Stimulated activated naive B cell treated with anti-CD40 and anti-IgM and Interleukin-4, amounts not matched to agents 10 μg/mL and 1 μg/mL and 100 μg/mL, for 72 hours (primary cell): ENCODE measurements at regions not wholly inside any gene's neighbourhood (a gene's known extent, or its start where the extent isn't known, plus 50 kb on each side); places are given as distances from the start of the nearest gene placed in this dataset.

Experiments used
- ATAC-seq, 2 donors: fragments of 150-1000 bp; cut with Tn5 transposase; replicated peaks; 2 replicates each; pipeline ENCODE4 v1.10.0; 2021; ENCODE audit warnings: moderate library complexity in 1 of 2
- DNase-seq: peaks from one replicate; pipeline ENCODE4 v3.0.0; 2021
- H3K27ac Mint-ChIP-seq: one replicate; pipeline ENCODE4 v1.8.0; 2022; ENCODE audit warnings: mild to moderate bottlenecking, mixed read lengths
- H3K27me3 Mint-ChIP-seq, 2 donors: one replicate each; pipeline ENCODE4 v1.8.0; 2022; ENCODE audit warnings: mixed read lengths in 2 of 2
- H3K36me3 Mint-ChIP-seq, 2 donors: one replicate each; pipeline ENCODE4 v1.8.0; 2022; ENCODE audit warnings: mixed read lengths in 2 of 2, mild to moderate bottlenecking in 1 of 2
- H3K4me1 Mint-ChIP-seq, 2 donors: one replicate each; pipeline ENCODE4 v1.8.0; 2022; ENCODE audit warnings: mixed read lengths in 2 of 2, mild to moderate bottlenecking in 1 of 2
- H3K4me3 Mint-ChIP-seq, 2 donors: one replicate each; pipeline ENCODE4 v1.8.0; 2022; ENCODE audit warnings: mild to moderate bottlenecking in 2 of 2, mixed read lengths in 2 of 2, moderate library complexity in 1 of 2
- H3K9me3 Mint-ChIP-seq, 2 donors: one replicate each; pipeline ENCODE4 v1.8.0; 2022; ENCODE audit warnings: mixed read lengths in 2 of 2, mild to moderate bottlenecking in 1 of 2

DNA sequence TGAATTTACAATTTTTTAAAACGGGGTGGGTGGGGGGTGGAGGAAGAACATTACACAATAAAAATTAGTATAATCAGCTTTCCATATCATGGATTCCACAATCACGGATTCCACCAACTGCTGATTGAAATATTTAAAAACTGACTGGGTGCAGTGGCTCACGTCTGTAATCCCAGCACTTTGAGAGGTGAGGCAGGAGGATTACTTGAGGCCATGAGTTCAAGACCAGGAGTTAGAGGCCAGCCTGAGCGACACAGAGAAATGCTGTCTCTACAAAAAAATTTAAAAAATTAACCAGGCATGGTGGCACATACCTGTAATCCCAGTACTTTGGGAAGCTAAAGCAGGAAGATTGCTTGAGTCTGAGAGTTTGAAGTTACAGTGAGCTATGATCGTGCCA lies 254.7 kb downstream of the ATG4C start:
- H3K27me3 Mint-ChIP-seq: peaks cover 5 to 7% of the 10 kb centered on the region in 2 donors
- H3K9me3 Mint-ChIP-seq: no peaks in the 10 kb centered on the region
- DNase-seq: no peak
- no peaks in the 10 kb centered on the region for H3K36me3 Mint-ChIP-seq
- H3K4me3 Mint-ChIP-seq: no peak overlapping the region
- H3K4me1 Mint-ChIP-seq: no peaks in the 10 kb centered on the region
- no peak for ATAC-seq
- H3K27ac Mint-ChIP-seq: no peak overlapping the region

GRCh38 chr1:63041660-63042059 lies 257.7 kb downstream of the ATG4C start:
- Mint-ChIP-seq H3K36me3 (no peaks in the 10 kb centered on the region), H3K4me3 (no peak overlapping the region), H3K27me3 (peaks cover 0 to 3% of the 10 kb centered on the region in 2 donors), H3K9me3 (no peaks in the 10 kb centered on the region), H3K4me1 (no peaks in the 10 kb centered on the region), H3K27ac (no peak overlapping the region)
- no peak for DNase-seq
- ATAC-seq: no peak

- ATAC-seq (no peak), DNase-seq (no peak)
- H3K27me3 Mint-ChIP-seq: peaks cover 0 to 4% of the 10 kb centered on the region in 2 donors
- no peaks in the 10 kb centered on the region for H3K36me3 Mint-ChIP-seq
- H3K27ac Mint-ChIP-seq: no peak overlapping the region
- H3K4me3 Mint-ChIP-seq: no peak overlapping the region
- no peaks in the 10 kb centered on the region for H3K9me3 Mint-ChIP-seq
- H3K4me1 Mint-ChIP-seq: no peaks in the 10 kb centered on the region
Observed at GRCh38 chr1:63042278-63042677, 258.3 kb downstream of the ATG4C start.

DNA sequence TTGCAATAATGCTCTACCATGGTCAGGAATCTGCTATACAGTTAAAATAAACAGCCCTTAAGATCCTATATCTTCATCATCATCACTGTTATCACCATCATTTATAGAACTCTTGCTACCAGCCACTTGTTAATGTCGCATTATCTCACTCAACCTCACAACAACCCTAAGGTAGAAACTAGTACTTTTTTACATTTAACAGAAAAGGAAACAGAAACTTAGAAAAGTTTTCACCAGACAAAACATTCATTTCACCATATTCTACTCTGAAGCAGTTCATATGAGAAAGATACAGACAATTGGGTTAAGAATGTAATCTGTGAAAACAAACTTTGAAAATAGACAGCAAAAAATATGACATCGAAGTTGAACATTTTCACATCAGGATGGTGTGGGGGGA lies 262.6 kb downstream of the ATG4C start:
- ATAC-seq: no peak
- H3K27ac Mint-ChIP-seq: no peak overlapping the region
- no peaks in the 10 kb centered on the region for H3K36me3 Mint-ChIP-seq

DNA sequence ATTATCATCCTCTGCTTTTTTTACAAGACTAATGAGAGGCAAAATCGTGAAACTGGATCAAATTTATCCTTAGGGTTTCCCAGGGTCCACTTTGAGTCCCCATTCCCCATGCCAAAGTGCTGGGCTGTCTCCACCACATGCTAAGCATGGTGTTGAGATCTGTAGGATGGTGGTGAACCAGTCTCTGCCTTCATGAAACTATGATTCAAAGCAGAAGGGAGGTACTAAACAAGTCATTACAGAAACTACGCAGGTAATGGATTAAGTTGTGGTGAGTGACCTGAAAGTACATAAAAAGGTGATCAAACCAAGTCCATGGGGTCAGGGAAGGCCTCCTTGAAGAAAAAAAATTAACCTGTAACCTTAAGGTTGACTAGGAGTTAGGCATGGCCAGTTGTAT lies 265.2 kb downstream of the ATG4C start:
- no peak overlapping the region for H3K4me3 Mint-ChIP-seq
- H3K27me3 Mint-ChIP-seq: peaks cover 4 to 21% of the 10 kb centered on the region in 2 donors
- no peak overlapping the region for H3K27ac Mint-ChIP-seq
- DNase-seq: no peak
- ATAC-seq: no peak
- H3K36me3 Mint-ChIP-seq: no peaks in the 10 kb centered on the region
- H3K4me1 Mint-ChIP-seq: no peaks in the 10 kb centered on the region
- H3K9me3 Mint-ChIP-seq: no peaks in the 10 kb centered on the region

More for the DNA sequence above, 262.6 kb downstream of the ATG4C start:
- no peaks in the 10 kb centered on the region for H3K4me1 Mint-ChIP-seq
- no peak overlapping the region for H3K4me3 Mint-ChIP-seq
- H3K27me3 Mint-ChIP-seq: peaks cover 4 to 21% of the 10 kb centered on the region in 2 donors
- no peaks in the 10 kb centered on the region for H3K9me3 Mint-ChIP-seq
- no peak for DNase-seq

- H3K27me3 Mint-ChIP-seq: peaks cover 16 to 26% of the 10 kb centered on the region in 2 donors
- no peak for DNase-seq
- H3K4me3 Mint-ChIP-seq: no peak overlapping the region
- H3K4me1 Mint-ChIP-seq: no peaks in the 10 kb centered on the region
- no peak for ATAC-seq
- no peaks in the 10 kb centered on the region for H3K36me3 Mint-ChIP-seq
- H3K9me3 Mint-ChIP-seq: no peaks in the 10 kb centered on the region
- H3K27ac Mint-ChIP-seq: no peak overlapping the region
Observed at GRCh38 chr1:63051356-63051755, 267.4 kb downstream of the ATG4C start.

DNA sequence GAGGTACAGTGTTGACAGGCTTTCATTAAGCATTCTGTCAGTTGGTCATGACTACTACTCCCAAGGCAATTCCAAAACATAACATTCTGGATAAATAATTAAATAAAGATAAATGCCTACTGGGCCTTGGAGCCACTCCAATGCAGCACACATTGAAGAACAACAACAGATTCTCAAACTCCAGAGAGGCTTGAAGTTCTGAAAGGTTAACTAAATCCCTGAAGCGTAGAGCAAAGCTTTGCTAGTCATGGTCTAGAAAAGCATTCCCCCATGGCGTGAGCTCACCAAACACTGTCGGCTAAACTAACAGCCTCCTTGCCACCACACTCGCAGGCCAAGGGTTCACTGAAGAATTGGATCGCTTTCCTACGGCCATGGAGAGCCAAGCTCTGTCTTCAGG lies 268.0 kb downstream of the ATG4C start:
- no peak overlapping the region for H3K27ac Mint-ChIP-seq
- DNase-seq: no peak
- no peak for ATAC-seq
- H3K4me1 Mint-ChIP-seq: no peaks in the 10 kb centered on the region
- no peaks in the 10 kb centered on the region for H3K36me3 Mint-ChIP-seq
- peaks cover 17 to 25% of the 10 kb centered on the region in 2 donors for H3K27me3 Mint-ChIP-seq
- H3K9me3 Mint-ChIP-seq: no peaks in the 10 kb centered on the region
- H3K4me3 Mint-ChIP-seq: no peak overlapping the region

GRCh38 chr1:63054184-63054583 lies 268.2 kb upstream of the FOXD3 start:
- Mint-ChIP-seq H3K27ac (no peak overlapping the region), H3K9me3 (no peaks in the 10 kb centered on the region), H3K4me3 (no peak overlapping the region), H3K27me3 (peaks cover 17 to 22% of the 10 kb centered on the region in 2 donors), H3K4me1 (no peaks in the 10 kb centered on the region), H3K36me3 (no peaks in the 10 kb centered on the region)
- DNase-seq (no peak), ATAC-seq (no peak)

- no peak overlapping the region for H3K4me3 Mint-ChIP-seq
- H3K9me3 Mint-ChIP-seq: no peaks in the 10 kb centered on the region
- H3K27ac Mint-ChIP-seq: no peak overlapping the region
- no peaks in the 10 kb centered on the region for H3K27me3 Mint-ChIP-seq
- no peaks in the 10 kb centered on the region for H3K4me1 Mint-ChIP-seq
- no peaks in the 10 kb centered on the region for H3K36me3 Mint-ChIP-seq
- ATAC-seq: no peak
- DNase-seq: no peak
Observed at GRCh38 chr1:63063367-63063766, 259.0 kb upstream of the FOXD3 start.

GRCh38 chr1:63064135-63064534 lies 258.2 kb upstream of the FOXD3 start:
- Mint-ChIP-seq H3K9me3 (no peaks in the 10 kb centered on the region), H3K36me3 (no peaks in the 10 kb centered on the region), H3K4me1 (no peaks in the 10 kb centered on the region), H3K27ac (no peak overlapping the region), H3K27me3 (no peaks in the 10 kb centered on the region), H3K4me3 (no peak overlapping the region)
- DNase-seq (no peak), ATAC-seq (no peak)

DNA sequence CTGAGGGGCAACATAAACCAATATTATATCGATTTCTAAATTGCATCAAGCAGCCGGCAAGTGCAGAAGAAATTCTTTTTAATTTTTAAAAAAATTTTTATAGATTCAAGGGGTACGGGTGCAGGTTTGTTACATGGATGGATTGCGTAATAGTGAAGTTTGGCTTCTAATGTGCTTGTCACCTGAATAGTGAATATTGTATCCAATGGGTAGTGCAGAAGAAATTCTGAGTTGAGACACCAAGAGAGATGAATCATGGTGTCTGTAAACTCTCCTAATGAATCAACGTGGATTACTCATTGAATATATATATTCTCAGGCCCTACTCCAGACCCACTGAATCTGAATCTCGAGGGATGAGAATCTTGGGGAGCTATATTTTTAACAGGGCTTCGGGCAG lies 253.7 kb upstream of the FOXD3 start:
- no peaks in the 10 kb centered on the region for H3K36me3 Mint-ChIP-seq
- no peak overlapping the region for H3K4me3 Mint-ChIP-seq
- DNase-seq (no peak), ATAC-seq (no peak)
- H3K4me1 Mint-ChIP-seq: peaks cover 3% of the 10 kb centered on the region in 2 donors
- peaks cover 20 to 23% of the 10 kb centered on the region in 2 donors for H3K27me3 Mint-ChIP-seq
- no peak overlapping the region for H3K27ac Mint-ChIP-seq
- H3K9me3 Mint-ChIP-seq: no peaks in the 10 kb centered on the region

DNA sequence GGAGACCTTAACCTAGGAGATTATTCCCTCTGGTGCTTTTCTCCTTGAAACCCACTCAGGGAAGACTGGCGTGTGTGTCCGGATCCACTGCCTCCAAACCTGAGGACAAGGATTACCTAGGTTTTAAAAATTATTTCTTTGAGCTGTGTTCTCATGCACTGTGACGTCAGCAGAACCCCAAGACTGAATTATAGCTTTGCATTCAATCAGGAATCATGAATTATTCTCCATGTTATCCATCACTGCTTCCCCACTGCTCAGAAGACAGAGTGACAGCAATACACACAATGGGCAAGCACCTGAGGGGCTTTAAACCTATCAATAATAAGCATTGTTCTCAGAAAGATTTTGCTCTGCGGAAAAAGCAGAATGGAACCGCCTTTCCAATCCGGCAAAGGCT lies 253.2 kb upstream of the FOXD3 start:
- Mint-ChIP-seq H3K9me3 (no peaks in the 10 kb centered on the region), H3K4me3 (no peak overlapping the region), H3K27me3 (peaks cover 26 to 29% of the 10 kb centered on the region in 2 donors), H3K36me3 (no peaks in the 10 kb centered on the region), H3K27ac (no peak overlapping the region), H3K4me1 (peaks cover 5 to 9% of the 10 kb centered on the region in 2 donors)
- DNase-seq (no peak), ATAC-seq (no peak)

GRCh38 chr1:63073309-63074306 lies 248.8 kb upstream of the FOXD3 start:
- H3K27me3 Mint-ChIP-seq: peaks cover 52 to 54% of the 10 kb centered on the region in 2 donors
- no peak overlapping the region for H3K4me3 Mint-ChIP-seq
- DNase-seq (no peak), ATAC-seq (no peak)
- peaks cover 0 to 5% of the 10 kb centered on the region in 2 donors for H3K36me3 Mint-ChIP-seq
- peaks cover 11 to 13% of the 10 kb centered on the region in 2 donors for H3K9me3 Mint-ChIP-seq
- no peak overlapping the region for H3K27ac Mint-ChIP-seq
- H3K4me1 Mint-ChIP-seq: peaks cover 5 to 9% of the 10 kb centered on the region in 2 donors

- H3K27me3 Mint-ChIP-seq: peaks cover 52 to 54% of the 10 kb centered on the region in 2 donors
- peaks cover 0 to 5% of the 10 kb centered on the region in 2 donors for H3K36me3 Mint-ChIP-seq
- H3K27ac Mint-ChIP-seq: no peak overlapping the region
- peaks cover 11 to 13% of the 10 kb centered on the region in 2 donors for H3K9me3 Mint-ChIP-seq
- ATAC-seq (no peak), DNase-seq (no peak)
- H3K4me1 Mint-ChIP-seq: peaks cover 5 to 9% of the 10 kb centered on the region in 2 donors
- H3K4me3 Mint-ChIP-seq: no peak overlapping the region
Observed at GRCh38 chr1:63074321-63074720, 248.0 kb upstream of the FOXD3 start.

DNA sequence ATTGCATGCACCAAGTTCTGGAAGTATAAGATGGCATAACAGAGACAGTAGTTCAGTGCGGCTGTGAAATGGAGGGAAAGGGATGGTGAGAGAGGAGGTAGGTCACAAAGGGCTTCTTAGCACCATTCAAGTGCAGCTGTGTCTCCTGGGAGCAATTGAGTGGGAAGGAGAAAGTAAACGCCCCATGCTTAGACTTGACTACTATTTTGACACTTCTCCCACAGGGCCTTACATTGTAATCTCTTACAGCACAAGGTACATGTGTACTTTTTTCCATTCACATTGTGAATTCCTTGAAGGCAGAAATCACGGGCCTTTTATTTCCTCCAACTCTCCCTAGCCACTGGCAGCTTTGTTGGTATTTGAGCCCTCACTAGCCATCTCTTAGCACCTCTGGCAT lies 239.6 kb upstream of the FOXD3 start:
- ATAC-seq: no peak
- H3K9me3 Mint-ChIP-seq: peaks cover 0 to 2% of the 10 kb centered on the region in 2 donors
- H3K4me1 Mint-ChIP-seq: no peaks in the 10 kb centered on the region
- no peak overlapping the region for H3K4me3 Mint-ChIP-seq
- H3K27me3 Mint-ChIP-seq: peaks cover 17 to 46% of the 10 kb centered on the region in 2 donors
- no peak overlapping the region for H3K27ac Mint-ChIP-seq
- DNase-seq: no peak
- no peaks in the 10 kb centered on the region for H3K36me3 Mint-ChIP-seq
